Activated naive CD4-positive, alpha-beta T cell (primary cell): ENCODE measurements at regions not wholly inside any gene's neighbourhood (a gene's known extent, or its start where the extent isn't known, plus 50 kb on each side); places are given as distances from the start of the nearest gene placed in this dataset.

Experiments used
- DNase-seq, 4 experiments: peaks; one replicate each; lab custom pipeline; 2025; lab: John Stamatoyannopoulos, UW

DNA sequence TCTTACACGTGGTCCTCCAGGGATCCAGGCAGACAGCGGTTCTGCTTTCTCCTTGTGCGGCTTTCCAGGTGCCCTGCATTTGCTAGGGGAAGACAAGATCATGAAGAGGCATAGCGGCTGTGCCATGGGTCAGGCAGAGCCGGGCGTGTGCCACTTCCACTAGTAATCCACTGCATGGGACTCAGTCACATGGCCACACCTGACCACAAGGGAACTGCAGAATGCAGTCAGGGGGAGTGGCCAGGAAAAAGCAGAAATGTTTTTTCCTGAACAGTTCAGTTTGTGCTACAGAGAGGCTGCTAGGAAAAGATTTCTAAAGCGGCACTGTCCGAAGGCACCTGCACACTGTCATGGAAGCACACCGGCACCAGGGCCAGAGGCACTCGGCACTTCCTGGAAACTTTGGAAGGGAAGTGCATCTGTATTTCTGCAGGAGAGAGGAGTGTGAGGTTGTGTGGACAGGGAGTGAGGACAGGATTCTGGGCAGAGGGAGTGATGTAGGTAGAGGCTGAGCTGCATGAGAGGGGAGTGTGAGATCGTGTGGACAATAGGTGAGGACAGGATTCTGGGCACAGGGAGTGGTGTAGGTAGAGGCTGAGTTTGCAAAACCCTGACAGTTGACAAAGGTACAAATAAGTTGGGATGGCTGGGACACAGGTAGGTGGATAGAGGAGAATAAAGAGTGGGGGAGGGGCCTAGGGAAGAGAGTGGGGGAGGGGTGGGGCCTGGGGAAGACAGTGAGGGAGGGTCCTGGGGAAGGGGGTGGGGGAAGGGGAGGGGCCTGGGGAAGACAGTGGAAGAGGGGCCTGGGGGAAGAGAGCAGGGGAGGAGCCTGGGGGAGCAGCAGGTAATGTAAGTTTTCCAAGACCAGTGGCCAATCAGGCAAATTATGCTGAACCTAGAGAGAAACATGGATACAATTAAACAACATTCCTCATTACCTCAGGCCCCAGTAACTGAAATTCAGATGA lies 1436.3 kb downstream of the TBC1D22A start:
- DNase-seq, result no peak

GRCh38 chr22:48197189-48197690 lies 1434.8 kb downstream of the TBC1D22A start:
- DNase-seq, result no peak

DNA sequence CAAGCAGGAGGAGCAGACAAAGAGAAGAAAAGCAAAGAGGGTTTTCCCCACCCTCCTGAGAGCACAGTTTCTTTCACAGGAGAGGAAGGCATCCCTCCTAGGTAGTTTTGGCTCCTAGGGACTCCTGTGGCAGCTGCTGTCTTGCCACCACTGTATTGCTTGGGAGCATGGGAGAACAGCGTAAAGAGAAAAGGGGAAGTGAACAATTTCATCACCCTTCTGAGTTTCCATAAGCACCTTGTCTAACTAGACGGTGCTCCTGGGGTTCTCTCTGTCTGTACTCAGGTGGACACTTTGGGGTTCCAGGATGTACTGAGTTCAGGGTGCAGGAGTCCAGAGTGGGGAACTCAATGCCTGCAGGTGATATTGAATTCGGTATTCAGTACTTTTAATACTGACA lies 1430.5 kb downstream of the TBC1D22A start:
- no peak for DNase-seq

DNA sequence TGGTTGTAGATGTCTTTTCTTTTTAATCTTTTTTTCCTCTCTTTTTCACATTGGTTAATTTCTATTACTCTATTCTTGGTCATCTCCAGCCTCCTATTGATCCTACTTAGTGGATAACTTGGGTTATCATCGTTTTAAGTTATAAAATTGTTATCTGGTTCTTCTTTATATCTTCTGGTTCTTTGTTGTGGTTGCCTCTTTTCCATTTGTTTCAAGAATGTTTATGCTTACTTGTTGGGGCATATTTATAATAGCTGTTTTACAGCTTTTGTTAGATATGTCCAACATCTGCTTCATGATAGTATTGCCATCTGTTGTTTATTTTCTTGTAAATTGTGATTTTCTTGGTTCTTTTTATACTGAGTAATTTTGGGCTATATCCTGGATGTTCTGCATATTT lies 1429.6 kb downstream of the TBC1D22A start:
- no peak for DNase-seq

- no peak for DNase-seq
Measured at GRCh38 chr22:48188231-48188721, 1425.8 kb downstream of the TBC1D22A start.

GRCh38 chr22:48187356-48187755 lies 1424.9 kb downstream of the TBC1D22A start:
- no peak for DNase-seq

DNA sequence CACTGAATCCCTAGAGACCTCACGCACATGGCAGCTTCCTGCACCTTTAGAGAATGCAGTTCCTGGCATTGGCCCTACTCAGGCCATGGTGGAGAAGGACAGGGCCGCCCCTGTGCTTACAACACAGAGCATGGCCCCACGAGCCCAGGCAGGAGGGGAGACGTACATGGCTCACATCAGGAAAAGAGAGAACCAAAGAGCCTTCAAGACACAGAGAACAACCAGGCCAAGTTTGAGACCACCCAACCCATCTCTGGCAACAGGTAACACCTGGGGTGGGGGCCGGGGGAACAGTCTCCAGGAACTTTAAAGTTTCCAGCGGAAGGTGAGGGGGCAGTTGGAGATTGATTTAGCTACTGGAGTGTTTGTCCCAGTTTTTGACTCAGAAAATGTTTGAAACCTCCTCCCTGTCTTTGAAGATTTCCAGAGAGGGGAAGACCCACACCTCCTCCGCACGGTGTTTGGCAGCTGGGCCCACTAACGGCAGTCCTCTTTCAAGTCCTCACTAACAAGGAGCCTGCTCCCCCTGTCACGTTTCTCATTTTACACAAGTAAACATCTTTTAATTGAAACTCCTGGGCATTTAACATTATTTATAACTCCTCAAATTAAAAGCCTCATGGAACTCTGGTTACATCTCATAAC lies 1423.8 kb downstream of the TBC1D22A start:
- no peak for DNase-seq

DNA sequence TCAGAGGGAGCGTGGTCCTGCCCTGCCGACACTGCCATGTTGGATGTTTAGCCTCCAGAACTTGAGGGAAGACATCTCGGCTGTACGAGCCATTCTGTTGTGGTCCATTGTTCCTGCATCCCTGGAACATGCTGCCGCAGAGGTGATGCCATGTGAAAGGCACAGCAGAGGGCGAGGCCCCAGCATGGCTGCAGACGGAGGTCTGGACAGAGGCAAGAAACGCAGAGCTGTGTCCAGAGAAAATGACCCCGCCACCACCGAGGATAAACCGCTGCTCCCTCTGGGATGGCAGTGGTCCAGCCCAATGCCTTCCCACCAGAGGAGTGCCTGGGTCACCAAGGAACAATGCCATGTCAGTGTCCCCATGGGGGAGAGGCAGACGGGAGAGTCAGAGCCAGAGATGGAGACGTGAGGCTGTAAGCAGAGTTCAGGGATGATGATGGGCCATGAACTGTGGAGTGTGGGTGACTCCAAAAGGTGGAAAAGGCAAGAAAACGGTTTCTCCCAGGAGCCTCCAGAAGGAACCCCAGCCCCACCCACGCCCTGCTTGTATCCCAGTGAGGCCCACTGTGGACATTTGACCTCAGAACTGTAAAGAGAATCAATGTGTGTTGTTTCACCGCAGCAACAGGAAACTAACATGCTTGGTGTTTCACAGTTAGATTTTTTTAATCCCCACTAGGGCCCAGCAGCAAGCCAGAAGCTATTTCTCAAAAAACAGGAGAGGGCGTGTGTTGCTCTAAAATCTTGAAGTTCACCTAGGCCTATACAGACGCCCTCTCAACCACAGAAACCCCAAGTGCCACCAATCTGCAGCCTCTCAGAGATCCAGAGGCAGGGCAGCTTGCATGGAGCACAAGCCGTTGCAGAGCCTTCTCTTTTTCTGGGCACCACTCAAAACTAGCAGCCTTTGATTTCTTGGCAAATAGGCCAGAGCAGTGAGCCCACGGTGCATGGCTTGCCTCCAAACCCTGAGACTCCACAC lies 1422.9 kb downstream of the TBC1D22A start:
- DNase-seq, result no peak

GRCh38 chr22:48182846-48183805 lies 1420.7 kb downstream of the TBC1D22A start:
- no peak for DNase-seq

DNA sequence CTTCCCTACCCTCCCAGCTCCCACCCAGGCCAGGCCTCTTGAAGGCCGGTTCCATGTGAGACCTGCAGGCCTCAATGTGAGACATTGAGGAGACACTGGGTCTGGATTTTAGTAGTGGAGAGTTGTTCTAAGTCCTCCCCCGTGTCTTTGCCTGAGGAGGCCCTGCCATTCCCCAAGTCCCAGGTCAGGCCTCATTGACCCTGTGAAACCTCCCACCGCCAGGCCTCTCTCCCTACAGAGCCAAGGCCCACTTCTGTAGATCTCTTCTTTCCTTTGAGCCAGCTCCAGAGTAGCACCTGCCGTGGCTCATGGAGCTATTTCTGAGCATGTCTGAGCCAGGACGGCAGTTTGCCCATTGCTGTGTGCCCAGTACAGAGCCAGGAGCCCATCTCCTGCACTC lies 1419.6 kb downstream of the TBC1D22A start:
- DNase-seq, result no peak

GRCh38 chr22:48181263-48181955 lies 1419.0 kb downstream of the TBC1D22A start:
- DNase-seq, result no peak

GRCh38 chr22:48180631-48181030 lies 1418.2 kb downstream of the TBC1D22A start:
- no peak for DNase-seq

- no peak for DNase-seq
Measured at GRCh38 chr22:48179571-48180546, 1417.4 kb downstream of the TBC1D22A start.

DNA sequence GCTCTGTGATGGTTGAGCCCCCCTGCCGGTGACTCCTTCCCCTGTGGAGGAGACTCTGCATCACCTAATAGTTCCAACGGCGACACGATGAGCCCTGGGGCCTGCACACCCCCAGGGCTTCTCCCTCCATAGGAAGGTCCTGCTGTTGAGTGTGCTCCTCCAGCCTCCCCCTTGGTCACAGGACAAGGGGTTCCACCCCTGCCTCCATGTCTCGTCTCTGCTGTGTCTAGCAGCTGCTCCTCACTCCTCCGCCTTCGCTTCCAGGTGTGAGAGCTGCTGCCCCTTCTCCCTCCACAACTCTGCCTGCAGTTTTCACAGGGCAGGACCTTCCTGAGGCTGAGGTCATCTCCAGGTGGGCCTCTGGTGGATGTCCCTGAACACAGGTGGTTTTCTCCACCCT lies 1416.1 kb downstream of the TBC1D22A start:
- DNase-seq, result no peak

GRCh38 chr22:48177631-48178030 lies 1415.2 kb downstream of the TBC1D22A start:
- no peak for DNase-seq

DNA sequence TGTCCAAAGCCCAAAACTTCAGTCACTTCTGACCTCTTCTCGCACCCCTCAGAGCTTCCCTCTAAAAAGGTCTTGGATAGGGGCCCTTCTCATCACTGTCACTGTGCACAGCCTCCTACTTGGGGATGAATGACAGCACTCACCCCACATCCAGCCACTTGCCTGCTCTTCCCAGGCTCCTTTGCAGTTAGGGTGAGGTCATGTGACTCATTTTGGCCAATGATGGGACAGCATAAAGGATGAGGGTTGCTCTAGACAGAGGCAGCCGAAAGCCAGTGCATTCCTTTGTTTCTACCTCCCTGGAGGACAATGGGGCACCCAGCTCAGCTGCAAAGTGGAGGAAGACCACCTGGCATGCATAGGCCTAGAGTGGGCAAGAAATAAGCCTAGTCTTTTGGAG lies 1413.3 kb downstream of the TBC1D22A start:
- DNase-seq, result no peak

DNA sequence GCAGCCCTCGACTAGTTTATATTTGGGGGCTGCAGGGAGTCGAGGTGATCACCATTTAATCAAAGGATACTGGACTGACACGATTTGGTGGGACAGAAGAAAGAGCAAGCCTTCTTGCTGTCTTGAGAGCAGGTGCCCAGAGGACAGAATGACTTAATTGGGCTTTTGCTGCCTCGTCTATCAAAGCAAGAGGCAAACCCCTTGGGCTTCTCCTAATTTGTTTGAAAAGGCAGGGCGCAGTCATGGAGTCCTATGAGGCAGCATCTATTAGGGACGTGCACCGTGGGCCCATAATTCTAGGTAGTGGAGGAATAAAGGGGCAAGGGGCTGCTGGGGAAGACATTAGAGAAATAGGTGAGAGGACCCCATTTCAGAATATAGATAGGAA lies 1411.3 kb downstream of the TBC1D22A start:
- no peak for DNase-seq

- DNase-seq, result no peak
Measured at GRCh38 chr22:48173061-48173772, 1410.8 kb downstream of the TBC1D22A start.
